ENCODE measurements at regions not wholly inside any gene's neighbourhood (a gene's known extent, or its start where the extent isn't known, plus 50 kb on each side); places are given as distances from the start of the nearest gene placed in this dataset.

GRCh38 chr11:97973352-97973857 lies 1047.3 kb upstream of the CNTN5 start:
- H3K27ac ChIP-seq (ENCODE audit: low read depth, low read length), result no peak overlapping the region
- no peaks in the 10 kb centered on the region for H3K79me1 ChIP-seq (ENCODE audit: low read length)
- DNase-seq, result no peak
- no peak overlapping the region for H2BK120ac ChIP-seq (ENCODE audit: low read depth, low read length)
- H3K4me2 ChIP-seq (ENCODE audit: low read length), result no peak overlapping the region
- H2AK5ac ChIP-seq (ENCODE audit: low read length), result no peak overlapping the region
- no peak overlapping the region for H3K9ac ChIP-seq (ENCODE audit: low read length)
- no peak overlapping the region for H3K18ac ChIP-seq (ENCODE audit: low read length)
- H3K79me2 ChIP-seq (ENCODE audit: control insufficient read depth, insufficient read depth, low read length), result no peaks in the 10 kb centered on the region
- no peak overlapping the region for H3K56ac ChIP-seq (ENCODE audit: low read length)
- no peak overlapping the region for H3K4ac ChIP-seq (ENCODE audit: low read depth, low read length)
- no peak overlapping the region for H2BK15ac ChIP-seq (replicated peaks; ENCODE audit: low read depth)
- H3K27me3 ChIP-seq (ENCODE audit: insufficient read depth, low read length, poor library complexity), result no peaks in the 10 kb centered on the region
- H4K5ac ChIP-seq (ENCODE audit: low read length), result no peak overlapping the region
- no peaks in the 10 kb centered on the region for H3K36me3 ChIP-seq (ENCODE audit: control insufficient read depth, insufficient read depth, low read length)
- no peak overlapping the region for H4K8ac ChIP-seq (ENCODE audit: low read depth, low read length)
- H3K23ac ChIP-seq (ENCODE audit: low read length), result no peak overlapping the region
- H3K4me1 ChIP-seq (ENCODE audit: control insufficient read depth, low read depth, low read length), result no peaks in the 10 kb centered on the region
- no peak overlapping the region for H2BK5ac ChIP-seq (ENCODE audit: low read length)
- H3K4me3 ChIP-seq (ENCODE audit: low read length), result no peak overlapping the region
- WGBS (ENCODE audit: extremely low coverage, insufficient coverage, low lambda C conversion rate), result no CpG with 5 or more reads among the region's 10 CpGs

DNA sequence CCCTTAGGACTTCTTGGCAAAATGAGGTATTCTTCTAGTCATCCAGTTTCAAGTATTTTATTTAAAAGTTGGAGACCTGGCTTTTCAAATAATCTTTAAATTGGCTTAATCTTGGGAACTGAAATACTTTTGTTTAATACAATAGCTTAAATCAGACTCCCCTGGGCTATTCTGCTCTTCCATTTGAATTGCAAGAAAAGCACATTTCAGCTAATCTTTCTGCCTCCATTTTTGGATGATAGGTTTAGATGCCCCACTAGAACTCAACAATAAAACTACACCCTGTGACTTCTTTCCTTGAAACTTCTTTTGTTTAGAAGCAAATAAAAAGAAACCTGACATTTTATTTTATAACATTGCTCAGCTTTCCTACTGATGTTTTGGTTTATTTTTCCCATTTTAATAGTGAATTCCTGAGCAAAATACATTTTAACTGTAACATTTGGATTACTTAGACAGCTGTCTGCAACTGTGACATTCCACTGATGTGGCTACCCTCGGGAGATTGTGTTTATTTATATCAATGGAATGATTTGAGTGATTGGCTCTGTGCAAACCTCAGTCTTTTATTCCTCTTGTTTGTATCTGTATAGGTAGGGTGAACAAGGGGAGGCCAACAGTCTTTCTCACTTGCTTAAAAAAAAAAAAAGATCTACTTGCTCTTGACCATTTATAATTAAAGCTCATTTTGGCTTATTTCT lies 1045.8 kb upstream of the CNTN5 start:
- Histone ChIP-seq H4K5ac (ENCODE audit: low read length) (no peak overlapping the region), H4K8ac (ENCODE audit: low read depth, low read length) (no peak overlapping the region), H2BK120ac (ENCODE audit: low read depth, low read length) (no peak overlapping the region), H3K4ac (ENCODE audit: low read depth, low read length) (no peak overlapping the region), H3K23ac (ENCODE audit: low read length) (no peak overlapping the region), H3K4me1 (ENCODE audit: control insufficient read depth, low read depth, low read length) (no peaks in the 10 kb centered on the region), H3K9ac (ENCODE audit: low read length) (no peak overlapping the region), H3K18ac (ENCODE audit: low read length) (no peak overlapping the region), H3K27ac (ENCODE audit: low read depth, low read length) (no peak overlapping the region), H2AK5ac (ENCODE audit: low read length) (no peak overlapping the region), H3K79me1 (ENCODE audit: low read length) (no peaks in the 10 kb centered on the region), H3K79me2 (ENCODE audit: control insufficient read depth, insufficient read depth, low read length) (no peaks in the 10 kb centered on the region), H2BK5ac (ENCODE audit: low read length) (no peak overlapping the region), H3K27me3 (ENCODE audit: insufficient read depth, low read length, poor library complexity) (no peaks in the 10 kb centered on the region), H2BK15ac (replicated peaks; ENCODE audit: low read depth) (no peak overlapping the region), H3K36me3 (ENCODE audit: control insufficient read depth, insufficient read depth, low read length) (no peaks in the 10 kb centered on the region), H3K4me2 (ENCODE audit: low read length) (no peak overlapping the region), H3K4me3 (ENCODE audit: low read length) (no peak overlapping the region), H3K56ac (ENCODE audit: low read length) (no peak overlapping the region)
- DNase-seq, result no peak
- no CpG with 5 or more reads among the region's 1 CpG for WGBS (ENCODE audit: extremely low coverage, insufficient coverage, low lambda C conversion rate)

DNA sequence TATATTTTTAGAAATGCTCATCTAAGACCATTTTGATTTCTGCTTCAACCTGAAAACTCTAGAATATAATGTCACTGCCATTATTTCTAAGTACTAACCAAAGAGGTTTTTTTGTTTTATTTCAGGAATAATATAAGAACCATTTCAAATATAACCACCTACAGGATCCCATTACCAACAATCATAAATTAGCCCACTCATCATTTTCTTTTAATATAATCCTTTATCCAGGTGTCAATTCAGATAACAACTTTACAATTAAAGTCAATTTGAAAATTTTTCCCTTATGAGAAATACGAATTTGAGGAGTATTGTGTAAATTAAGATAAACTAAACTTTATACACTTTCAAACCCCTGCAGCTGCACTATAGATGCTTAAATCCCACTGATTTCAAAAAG lies 1043.0 kb upstream of the CNTN5 start:
- Histone ChIP-seq H2BK5ac (ENCODE audit: low read length) (no peak overlapping the region), H3K4ac (ENCODE audit: low read depth, low read length) (no peak overlapping the region), H3K36me3 (ENCODE audit: control insufficient read depth, insufficient read depth, low read length) (no peaks in the 10 kb centered on the region)

DNA sequence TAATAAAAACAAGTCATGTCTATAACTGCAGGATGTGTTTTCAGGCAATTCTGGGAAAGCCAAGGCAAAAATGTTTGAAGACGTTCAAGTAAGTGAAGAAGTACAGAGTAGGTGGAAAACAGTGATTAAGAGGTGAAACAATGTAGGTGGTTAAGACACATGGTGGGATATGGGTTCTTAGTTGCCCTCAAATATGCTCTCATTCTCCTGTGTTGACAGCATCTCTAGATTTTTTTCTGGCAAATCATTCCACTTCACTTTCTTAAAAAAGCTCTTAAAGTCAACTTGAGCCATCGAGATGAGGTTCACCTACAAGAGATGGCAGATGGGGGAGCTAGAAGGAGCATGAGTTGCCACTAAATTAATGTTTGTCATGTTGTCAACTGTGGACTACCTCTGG lies 1041.0 kb upstream of the CNTN5 start:
- Histone ChIP-seq H3K36me3 (ENCODE audit: control insufficient read depth, insufficient read depth, low read length) (no peaks in the 10 kb centered on the region), H2AK5ac (ENCODE audit: low read length) (no peak overlapping the region), H3K4me2 (ENCODE audit: low read length) (no peak overlapping the region), H4K5ac (ENCODE audit: low read length) (no peak overlapping the region), H3K9ac (ENCODE audit: low read length) (no peak overlapping the region), H3K4me3 (ENCODE audit: low read length) (no peak overlapping the region), H3K18ac (ENCODE audit: low read length) (no peak overlapping the region), H4K8ac (ENCODE audit: low read depth, low read length) (no peak overlapping the region), H3K79me1 (ENCODE audit: low read length) (no peaks in the 10 kb centered on the region), H2BK120ac (ENCODE audit: low read depth, low read length) (no peak overlapping the region), H3K4ac (ENCODE audit: low read depth, low read length) (no peak overlapping the region), H3K23ac (ENCODE audit: low read length) (no peak overlapping the region), H3K56ac (ENCODE audit: low read length) (no peak overlapping the region), H2BK5ac (ENCODE audit: low read length) (no peak overlapping the region), H3K27ac (ENCODE audit: low read depth, low read length) (no peak overlapping the region), H3K27me3 (ENCODE audit: insufficient read depth, low read length, poor library complexity) (no peaks in the 10 kb centered on the region), H3K79me2 (ENCODE audit: control insufficient read depth, insufficient read depth, low read length) (no peaks in the 10 kb centered on the region), H2BK15ac (replicated peaks; ENCODE audit: low read depth) (no peak overlapping the region), H3K4me1 (ENCODE audit: control insufficient read depth, low read depth, low read length) (no peaks in the 10 kb centered on the region)
- no CpG with 5 or more reads among the region's 2 CpGs for WGBS (ENCODE audit: extremely low coverage, insufficient coverage, low lambda C conversion rate)
- no peak for DNase-seq

More for the DNA sequence above, 1043.0 kb upstream of the CNTN5 start:
- no peak for DNase-seq
- no peak overlapping the region for H3K27ac ChIP-seq (ENCODE audit: low read depth, low read length)
- no peak overlapping the region for H3K56ac ChIP-seq (ENCODE audit: low read length)
- no peaks in the 10 kb centered on the region for H3K79me1 ChIP-seq (ENCODE audit: low read length)
- H3K4me2 ChIP-seq (ENCODE audit: low read length), result no peak overlapping the region
- H3K23ac ChIP-seq (ENCODE audit: low read length), result no peak overlapping the region
- no peak overlapping the region for H4K8ac ChIP-seq (ENCODE audit: low read depth, low read length)
- no peak overlapping the region for H3K9ac ChIP-seq (ENCODE audit: low read length)
- no peaks in the 10 kb centered on the region for H3K27me3 ChIP-seq (ENCODE audit: insufficient read depth, low read length, poor library complexity)
- no peak overlapping the region for H3K4me3 ChIP-seq (ENCODE audit: low read length)
- H3K79me2 ChIP-seq (ENCODE audit: control insufficient read depth, insufficient read depth, low read length), result no peaks in the 10 kb centered on the region
- H2BK15ac ChIP-seq (replicated peaks; ENCODE audit: low read depth), result no peak overlapping the region
- no CpG with 5 or more reads among the region's 1 CpG for WGBS (ENCODE audit: extremely low coverage, insufficient coverage, low lambda C conversion rate)
- H3K18ac ChIP-seq (ENCODE audit: low read length), result no peak overlapping the region
- no peaks in the 10 kb centered on the region for H3K4me1 ChIP-seq (ENCODE audit: control insufficient read depth, low read depth, low read length)
- no peak overlapping the region for H2AK5ac ChIP-seq (ENCODE audit: low read length)
- H4K5ac ChIP-seq (ENCODE audit: low read length), result no peak overlapping the region
- H2BK120ac ChIP-seq (ENCODE audit: low read depth, low read length), result no peak overlapping the region

- no peak overlapping the region for H2AK5ac ChIP-seq (ENCODE audit: low read length)
- no peak overlapping the region for H3K56ac ChIP-seq (ENCODE audit: low read length)
- WGBS (ENCODE audit: extremely low coverage, insufficient coverage, low lambda C conversion rate), result no CpG with 5 or more reads among the region's 6 CpGs
- H3K4me1 ChIP-seq (ENCODE audit: control insufficient read depth, low read depth, low read length), result no peaks in the 10 kb centered on the region
- H3K36me3 ChIP-seq (ENCODE audit: control insufficient read depth, insufficient read depth, low read length), result no peaks in the 10 kb centered on the region
- no peak overlapping the region for H2BK5ac ChIP-seq (ENCODE audit: low read length)
- H3K9ac ChIP-seq (ENCODE audit: low read length), result no peak overlapping the region
- no peak for DNase-seq
- H3K18ac ChIP-seq (ENCODE audit: low read length), result no peak overlapping the region
- no peak overlapping the region for H3K4ac ChIP-seq (ENCODE audit: low read depth, low read length)
- no peak overlapping the region for H3K23ac ChIP-seq (ENCODE audit: low read length)
- no peaks in the 10 kb centered on the region for H3K27me3 ChIP-seq (ENCODE audit: insufficient read depth, low read length, poor library complexity)
- no peaks in the 10 kb centered on the region for H3K79me2 ChIP-seq (ENCODE audit: control insufficient read depth, insufficient read depth, low read length)
- no peak overlapping the region for H2BK15ac ChIP-seq (replicated peaks; ENCODE audit: low read depth)
- no peak overlapping the region for H3K4me2 ChIP-seq (ENCODE audit: low read length)
- H3K4me3 ChIP-seq (ENCODE audit: low read length), result no peak overlapping the region
- no peaks in the 10 kb centered on the region for H3K79me1 ChIP-seq (ENCODE audit: low read length)
- no peak overlapping the region for H2BK120ac ChIP-seq (ENCODE audit: low read depth, low read length)
- H3K27ac ChIP-seq (ENCODE audit: low read depth, low read length), result no peak overlapping the region
- H4K8ac ChIP-seq (ENCODE audit: low read depth, low read length), result no peak overlapping the region
- H4K5ac ChIP-seq (ENCODE audit: low read length), result no peak overlapping the region
These were observed 1038.2 kb upstream of the CNTN5 start for GRCh38 chr11:97982512-97982911.

GRCh38 chr11:97989121-97989520 lies 1031.6 kb upstream of the CNTN5 start:
- H3K9ac ChIP-seq (ENCODE audit: low read length), result no peak overlapping the region
- H3K36me3 ChIP-seq (ENCODE audit: control insufficient read depth, insufficient read depth, low read length), result no peaks in the 10 kb centered on the region
- H3K27me3 ChIP-seq (ENCODE audit: insufficient read depth, low read length, poor library complexity), result no peaks in the 10 kb centered on the region
- no peak overlapping the region for H4K8ac ChIP-seq (ENCODE audit: low read depth, low read length)
- WGBS (ENCODE audit: extremely low coverage, insufficient coverage, low lambda C conversion rate), result no CpG with 5 or more reads among the region's 2 CpGs
- no peak overlapping the region for H3K18ac ChIP-seq (ENCODE audit: low read length)
- H3K23ac ChIP-seq (ENCODE audit: low read length), result no peak overlapping the region
- H3K4ac ChIP-seq (ENCODE audit: low read depth, low read length), result no peak overlapping the region
- no peak overlapping the region for H2BK15ac ChIP-seq (replicated peaks; ENCODE audit: low read depth)
- no peaks in the 10 kb centered on the region for H3K79me1 ChIP-seq (ENCODE audit: low read length)
- no peaks in the 10 kb centered on the region for H3K79me2 ChIP-seq (ENCODE audit: control insufficient read depth, insufficient read depth, low read length)
- H3K56ac ChIP-seq (ENCODE audit: low read length), result no peak overlapping the region
- H3K4me3 ChIP-seq (ENCODE audit: low read length), result no peak overlapping the region
- no peak overlapping the region for H3K27ac ChIP-seq (ENCODE audit: low read depth, low read length)
- H3K4me2 ChIP-seq (ENCODE audit: low read length), result no peak overlapping the region
- no peak overlapping the region for H2AK5ac ChIP-seq (ENCODE audit: low read length)
- H2BK120ac ChIP-seq (ENCODE audit: low read depth, low read length), result no peak overlapping the region
- H3K4me1 ChIP-seq (ENCODE audit: control insufficient read depth, low read depth, low read length), result no peaks in the 10 kb centered on the region
- no peak overlapping the region for H2BK5ac ChIP-seq (ENCODE audit: low read length)
- DNase-seq, result no peak
- no peak overlapping the region for H4K5ac ChIP-seq (ENCODE audit: low read length)

Measured in mesendoderm (in vitro differentiated cells).